HG03097 (cell line): ENCODE measurements at regions not wholly inside any gene's neighbourhood (a gene's known extent, or its start where the extent isn't known, plus 50 kb on each side); places are given as distances from the start of the nearest gene placed in this dataset.
"Not testable (repeated sequence)": the region's sequence is repeated elsewhere in the genome, so short reads cannot be mapped to it uniquely, and the experiment has no call there.

Source experiments
- ATAC-seq: cut with Tn5 transposase; IDR thresholded peaks from one replicate; pipeline ENCODE4 v1.9.1; 2021; ENCODE audit not compliant: unreplicated experiment, low FRiP score

DNA sequence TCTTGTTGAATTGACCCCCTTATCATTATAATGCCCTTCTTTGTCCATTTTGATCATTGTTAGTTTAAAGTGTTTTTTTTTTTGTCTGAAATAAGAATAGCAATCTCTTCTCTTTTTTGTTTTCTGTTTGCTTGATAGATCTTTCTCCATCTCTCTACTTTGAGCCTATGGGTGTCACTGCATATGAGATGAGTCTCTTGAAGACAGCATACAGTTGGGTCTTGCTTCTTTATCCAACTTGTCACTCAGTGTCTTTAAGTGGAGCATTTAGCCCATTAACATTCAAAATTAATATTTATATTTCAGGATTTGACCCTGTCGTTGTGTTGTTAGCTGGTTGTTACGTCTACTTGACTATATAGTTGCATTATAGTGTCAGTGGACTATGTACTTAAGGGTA, 135.4 kb downstream of the HMHB1 start:
- no peak for ATAC-seq

DNA sequence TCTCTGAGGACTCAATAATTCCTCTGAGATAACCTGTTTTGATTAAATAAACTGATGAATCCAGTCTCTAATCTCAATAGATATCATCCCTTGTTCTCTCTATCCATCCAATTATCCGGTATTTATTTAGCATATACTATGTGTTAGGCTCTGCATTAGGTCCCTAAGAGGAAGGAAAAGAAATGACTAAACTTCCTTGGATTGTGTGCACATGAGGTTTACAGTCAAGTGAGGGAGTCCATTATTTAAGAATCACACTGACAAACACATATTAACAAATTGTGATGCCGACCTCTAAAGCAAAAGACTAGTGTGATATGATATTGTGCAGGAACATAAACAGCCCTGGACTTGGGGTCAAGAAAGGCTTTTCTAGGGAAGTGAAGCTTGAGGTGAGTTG, 140.8 kb downstream of the HMHB1 start:
- ATAC-seq = no peak

DNA sequence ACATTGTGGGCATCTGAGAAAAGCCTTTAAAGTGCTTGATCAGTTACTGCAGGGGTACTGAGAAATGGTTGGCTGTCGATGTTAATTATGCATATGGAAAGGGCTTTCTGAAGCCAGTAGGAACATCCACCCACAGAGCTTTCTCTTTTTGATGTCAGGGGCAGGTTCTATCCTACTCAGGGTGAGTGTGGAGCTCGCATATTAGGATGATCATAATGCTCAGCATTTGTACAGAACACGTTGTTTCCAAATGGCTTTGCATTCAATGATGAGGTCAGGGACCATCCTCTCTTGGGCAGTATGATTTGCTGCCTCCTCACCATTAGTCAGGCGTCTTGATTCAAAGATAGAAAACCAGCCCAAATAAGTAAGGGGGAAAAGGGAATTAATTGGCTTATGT, 141.9 kb downstream of the HMHB1 start:
- ATAC-seq = no peak

DNA sequence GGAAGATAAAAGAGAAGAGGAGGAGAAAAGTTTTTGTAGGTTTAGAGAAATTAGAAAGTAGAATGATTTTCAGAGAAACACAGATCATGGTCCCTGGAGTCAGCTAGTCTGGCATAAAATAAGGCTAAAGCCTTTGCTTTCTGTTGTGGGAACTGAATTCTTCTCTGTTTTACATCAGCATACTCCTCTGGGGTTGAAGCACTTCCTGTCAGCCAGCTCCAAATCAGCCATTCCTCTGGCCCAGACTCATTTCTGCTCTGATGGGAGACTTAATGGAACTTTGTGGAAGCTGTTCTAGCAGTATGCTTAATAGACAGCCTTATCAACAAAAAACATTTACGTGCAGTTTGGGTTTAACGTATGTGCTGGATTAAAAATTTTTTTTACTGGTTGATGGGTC, 143.2 kb downstream of the HMHB1 start:
- ATAC-seq = no peak

DNA sequence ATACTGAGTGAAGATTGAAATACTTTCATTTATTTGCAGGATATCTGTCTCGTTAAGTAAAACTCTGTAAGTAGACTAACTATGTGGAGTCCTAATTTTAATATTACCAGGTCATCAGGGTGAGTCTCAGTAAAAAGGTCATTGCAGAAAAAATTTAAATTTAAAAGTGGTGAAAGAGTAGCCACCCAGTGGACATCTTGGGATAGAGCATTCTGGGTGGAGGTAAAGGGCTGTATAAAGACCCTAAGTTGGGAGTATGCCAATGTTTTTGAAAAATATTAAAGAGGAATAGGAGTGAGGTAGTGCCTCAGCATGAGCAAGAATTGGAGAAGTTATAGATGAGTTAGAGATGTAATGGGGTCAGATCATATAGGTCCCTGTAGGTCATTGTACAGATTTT, 145.5 kb downstream of the HMHB1 start:
- no peak for ATAC-seq

DNA sequence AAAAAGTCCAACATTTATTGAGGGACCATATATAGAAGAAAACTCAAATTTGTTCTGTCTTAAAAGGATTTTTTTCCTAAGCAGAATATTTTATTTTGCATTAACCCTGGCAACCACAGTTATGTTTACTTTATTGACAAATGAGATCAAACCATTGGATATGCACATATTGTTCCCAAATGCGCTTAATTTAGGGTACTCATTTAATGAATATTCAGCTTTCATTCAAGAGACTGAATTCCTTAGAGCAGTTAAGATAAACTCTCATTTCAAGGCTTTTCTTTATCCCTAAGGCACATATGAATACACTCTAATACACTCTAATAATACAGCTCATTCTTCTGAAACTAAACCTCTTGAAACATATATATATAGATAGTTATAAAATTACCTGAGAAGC, 150.2 kb downstream of the HMHB1 start:
- no peak for ATAC-seq

DNA sequence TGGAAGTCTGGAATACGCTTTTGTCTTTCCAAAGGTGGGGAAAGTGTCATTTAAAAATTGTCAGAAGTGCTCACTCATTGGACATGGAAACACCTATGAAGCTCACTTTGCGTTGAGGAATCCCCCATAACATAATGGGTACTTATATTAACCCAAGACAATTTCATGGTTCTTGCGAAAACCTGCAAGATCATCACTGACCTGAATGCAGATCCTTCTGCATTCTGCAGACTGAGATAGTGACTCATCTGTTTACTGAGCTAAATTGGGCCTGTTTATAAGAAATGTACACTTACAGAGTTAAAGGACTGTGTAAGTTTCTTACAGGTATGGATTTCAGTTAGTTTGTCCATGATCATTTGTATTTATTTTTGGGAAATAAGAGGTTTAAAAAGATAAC, 153.0 kb downstream of the HMHB1 start:
- ATAC-seq = no peak

DNA sequence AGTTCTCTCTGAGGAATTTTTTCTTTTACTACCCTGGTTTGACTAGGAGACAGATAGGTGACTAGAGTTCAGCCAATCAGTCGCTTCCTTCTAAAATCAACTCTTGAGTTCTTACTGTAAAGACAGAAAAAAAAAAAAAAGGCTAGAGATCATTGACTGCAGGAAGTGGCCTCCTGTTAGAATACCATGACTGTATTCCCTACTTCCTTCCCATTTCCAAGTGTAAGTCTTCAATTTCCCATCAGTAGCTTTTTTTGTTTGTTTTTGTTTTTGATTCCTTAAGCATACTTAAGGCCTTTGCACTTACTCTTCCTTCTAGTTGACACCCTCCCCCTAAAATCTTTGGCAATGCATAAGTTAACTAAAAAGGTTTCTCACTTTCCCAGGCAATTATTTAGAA, 154.3 kb downstream of the HMHB1 start:
- no peak for ATAC-seq

DNA sequence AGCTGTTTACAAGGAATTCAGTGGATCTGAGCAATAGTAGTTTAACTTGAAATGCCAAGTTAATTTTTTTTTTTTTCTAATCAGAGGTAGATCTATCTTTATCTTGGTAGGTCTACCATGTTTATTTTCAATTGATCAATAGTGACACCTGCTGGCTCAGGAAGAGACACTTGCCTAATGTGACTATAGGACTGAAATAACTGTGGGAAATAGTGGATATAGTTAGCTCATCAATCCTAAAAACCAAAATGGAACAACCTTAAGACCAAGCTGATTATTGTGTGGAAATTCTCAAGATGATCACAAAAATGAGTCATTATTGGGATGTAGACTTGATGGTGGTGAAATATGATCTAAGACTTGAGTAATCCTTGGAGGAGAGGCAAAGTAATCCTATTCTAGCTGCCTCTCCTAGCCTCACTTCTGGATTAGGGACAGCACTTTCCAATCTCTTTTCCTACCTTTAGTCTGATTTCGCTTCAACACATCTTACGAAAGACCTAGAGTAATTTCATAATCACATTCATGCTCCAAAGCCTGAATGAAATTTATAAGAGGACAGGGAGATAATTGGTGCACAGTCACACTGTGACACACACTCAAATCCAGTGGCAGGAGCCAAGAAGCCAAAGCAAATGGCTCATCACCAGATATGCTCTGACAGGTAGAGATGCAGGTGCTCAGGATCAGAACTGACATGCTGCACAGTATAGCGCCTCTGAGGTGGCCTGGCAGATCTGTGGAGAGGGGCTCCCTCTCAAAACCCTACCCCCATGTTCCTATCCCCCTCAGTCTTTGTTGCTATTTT, 156.3 kb downstream of the HMHB1 start:
- ATAC-seq = no peak

DNA sequence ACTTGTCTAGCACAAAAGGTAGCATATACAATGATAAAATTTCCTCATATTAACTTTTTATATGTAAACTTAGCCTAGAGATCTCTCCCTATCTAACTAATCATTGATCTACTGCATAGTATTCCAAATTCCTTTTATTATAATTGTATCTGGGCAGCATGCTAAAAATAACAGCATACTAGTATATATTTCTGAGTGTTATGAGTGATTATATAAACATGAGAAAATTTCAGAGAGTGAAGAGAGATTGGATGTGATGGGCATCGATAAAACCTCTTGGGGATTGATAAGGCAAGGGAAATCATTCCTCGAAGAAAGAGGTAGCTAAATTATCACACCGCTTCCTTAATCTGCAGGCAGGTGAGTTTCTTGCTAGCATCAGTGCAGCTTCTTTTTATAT, 158.2 kb downstream of the HMHB1 start:
- ATAC-seq = no peak

DNA sequence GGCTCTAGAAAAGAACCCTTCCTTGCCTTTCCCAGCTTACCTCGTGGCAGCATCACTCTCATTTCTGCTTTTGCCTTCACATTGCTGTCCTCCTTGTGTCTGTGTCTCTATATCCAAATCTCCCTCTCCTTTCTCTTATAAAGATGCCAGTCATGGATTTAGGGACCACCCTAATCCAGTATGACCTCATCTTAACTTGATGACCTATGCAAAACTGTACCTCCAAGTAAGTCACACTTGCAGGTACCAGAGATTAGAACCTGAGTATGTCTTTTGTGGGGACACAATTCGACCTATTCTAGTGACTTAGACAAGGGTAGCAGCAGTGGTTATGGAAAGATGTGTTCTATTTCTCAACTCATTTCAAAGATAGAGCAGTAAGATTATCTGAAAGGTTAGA, 160.1 kb downstream of the HMHB1 start:
- no peak for ATAC-seq

DNA sequence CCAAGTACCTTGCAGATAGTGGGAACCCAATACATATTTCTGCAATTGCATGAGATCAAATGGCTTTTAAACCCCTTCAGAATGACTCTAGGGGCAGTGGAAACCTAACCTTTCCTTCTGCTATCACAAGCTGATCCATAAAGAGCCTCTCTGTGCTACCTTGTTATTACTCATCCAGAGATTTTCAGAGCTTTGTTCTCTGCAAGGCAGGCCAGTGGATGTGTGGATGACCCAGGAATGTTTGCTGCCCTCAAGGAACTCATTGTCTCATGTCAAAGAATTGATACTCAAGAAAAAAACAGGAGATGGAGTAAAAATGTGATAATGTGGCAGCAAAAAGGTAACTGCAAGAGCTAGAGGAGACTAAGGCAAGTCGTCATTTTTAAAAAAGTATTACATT, 164.1 kb downstream of the HMHB1 start:
- ATAC-seq = no peak

DNA sequence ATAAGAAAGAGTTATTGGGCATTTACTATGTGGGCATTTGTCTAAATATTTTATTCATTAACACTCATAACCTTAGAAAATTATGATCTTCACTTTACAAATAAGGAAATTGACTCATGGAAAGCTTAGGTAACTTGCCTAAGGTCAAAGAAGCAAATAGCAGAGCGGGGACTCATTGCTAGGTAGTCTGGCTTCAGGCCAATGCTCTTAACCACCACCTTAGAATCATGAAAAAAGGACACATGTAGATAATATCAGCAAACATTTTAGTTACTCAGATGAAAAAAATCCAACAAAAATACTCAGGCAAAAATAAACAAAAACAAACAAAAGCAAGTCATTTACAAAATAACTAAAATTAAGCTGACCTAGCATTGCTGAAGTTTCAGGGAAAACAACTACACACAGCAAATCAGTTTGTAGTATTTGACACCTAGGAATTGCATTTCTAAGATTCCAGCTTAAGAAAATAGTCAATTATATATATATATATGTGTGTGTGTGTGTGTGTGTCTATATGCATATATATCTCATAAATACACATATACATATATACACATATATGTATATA, 166.0 kb downstream of the HMHB1 start:
- ATAC-seq = no peak

DNA sequence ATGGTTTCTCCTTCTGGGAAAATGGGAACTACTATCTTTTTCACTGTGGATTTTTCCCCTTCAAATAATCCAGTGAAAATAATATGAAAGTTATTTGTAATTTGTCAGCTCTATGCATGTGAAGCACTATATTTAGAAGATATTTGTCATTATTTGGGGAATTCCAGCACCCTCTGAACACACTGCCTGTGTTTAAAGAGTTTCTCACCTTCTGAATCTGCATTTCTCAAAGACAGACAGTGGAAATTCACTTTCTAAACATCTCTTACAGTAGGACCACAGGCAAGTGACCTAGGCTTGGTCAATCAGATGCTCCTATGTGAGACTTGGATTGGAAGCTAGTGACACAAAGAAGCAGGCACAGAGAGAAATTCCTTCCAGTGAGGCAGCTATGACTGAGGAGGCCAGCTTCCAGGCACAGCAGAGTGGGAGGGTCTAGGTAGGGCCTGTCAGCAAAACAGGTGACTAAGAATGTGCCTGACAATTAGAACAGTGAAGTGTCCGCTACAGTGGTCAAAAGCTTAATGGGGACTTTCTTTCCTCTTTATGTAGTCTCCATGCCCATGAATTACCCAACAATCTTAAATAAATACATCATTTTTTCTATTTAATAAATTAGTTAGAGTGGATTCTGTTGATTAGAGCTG, 167.2 kb downstream of the HMHB1 start:
- no peak for ATAC-seq

DNA sequence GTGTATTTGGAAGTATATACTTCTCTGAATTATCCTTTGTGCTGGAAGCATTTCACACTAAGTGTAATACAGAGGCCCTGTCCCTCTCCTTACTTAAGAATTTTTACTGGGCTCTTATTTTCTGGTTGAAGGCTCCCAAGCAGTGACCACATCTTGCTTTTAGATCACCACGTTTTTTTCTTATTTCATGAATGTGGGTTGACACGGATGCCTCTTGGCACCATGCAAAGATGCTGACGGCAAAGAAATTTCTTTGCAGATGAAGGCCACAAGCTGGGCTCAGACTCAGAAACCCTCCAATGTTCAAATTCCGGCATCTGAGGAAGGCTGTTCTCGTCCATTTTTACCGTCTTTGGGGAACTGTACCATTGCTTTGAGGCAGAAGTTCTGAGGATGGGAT, 168.5 kb downstream of the HMHB1 start:
- no peak for ATAC-seq

DNA sequence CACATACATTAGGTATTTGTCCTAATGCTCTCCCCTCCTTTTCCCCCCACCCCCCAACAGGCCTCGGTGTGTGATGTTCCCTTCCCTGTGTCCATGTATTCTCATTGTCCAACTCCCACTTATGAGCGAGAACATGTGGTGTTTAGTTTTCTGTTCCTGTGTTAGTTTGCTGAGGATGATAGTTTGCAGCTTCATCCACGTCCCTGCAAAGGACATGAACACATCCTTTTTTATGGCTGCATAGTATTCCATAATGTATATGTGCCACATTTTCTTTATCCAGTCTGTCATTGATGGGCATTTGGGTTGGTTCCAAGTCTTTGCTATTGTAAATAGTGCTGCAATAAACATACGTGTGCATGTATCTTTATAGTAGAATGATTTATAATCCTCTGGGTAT, 171.0 kb downstream of the HMHB1 start:
- not testable (repeated sequence) for ATAC-seq

DNA sequence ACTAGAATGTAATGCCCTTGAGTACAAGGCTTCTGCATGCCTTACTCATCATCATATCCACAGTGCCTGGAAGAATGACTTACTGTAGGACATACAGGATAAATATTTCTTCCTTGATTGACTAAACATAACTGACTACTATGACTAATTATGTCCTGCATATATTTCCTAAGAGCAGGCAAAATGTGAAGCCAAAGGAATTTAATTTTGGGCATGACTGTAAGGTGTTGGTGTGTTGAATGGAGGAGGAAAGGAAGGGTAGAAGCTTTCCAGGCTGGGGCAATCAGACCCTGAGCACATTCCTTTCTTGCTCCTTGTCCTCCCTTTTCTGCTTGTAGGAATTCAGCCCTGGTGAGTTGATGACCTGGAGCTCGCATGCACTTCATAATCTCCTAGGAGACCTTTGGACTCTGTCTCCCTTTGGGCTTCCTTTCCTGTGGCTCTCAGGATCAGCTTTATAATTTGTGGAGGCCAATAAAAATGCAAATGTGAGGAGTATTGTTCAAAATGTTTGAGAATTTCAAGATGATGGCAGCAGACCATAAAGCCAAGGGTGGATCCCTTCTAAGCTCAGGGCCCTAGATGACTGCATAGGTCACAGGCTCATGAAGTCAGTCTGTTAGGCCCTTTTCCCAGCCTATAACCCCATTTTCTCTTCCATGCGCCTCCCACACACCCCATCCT, 174.0 kb downstream of the HMHB1 start:
- no peak for ATAC-seq

DNA sequence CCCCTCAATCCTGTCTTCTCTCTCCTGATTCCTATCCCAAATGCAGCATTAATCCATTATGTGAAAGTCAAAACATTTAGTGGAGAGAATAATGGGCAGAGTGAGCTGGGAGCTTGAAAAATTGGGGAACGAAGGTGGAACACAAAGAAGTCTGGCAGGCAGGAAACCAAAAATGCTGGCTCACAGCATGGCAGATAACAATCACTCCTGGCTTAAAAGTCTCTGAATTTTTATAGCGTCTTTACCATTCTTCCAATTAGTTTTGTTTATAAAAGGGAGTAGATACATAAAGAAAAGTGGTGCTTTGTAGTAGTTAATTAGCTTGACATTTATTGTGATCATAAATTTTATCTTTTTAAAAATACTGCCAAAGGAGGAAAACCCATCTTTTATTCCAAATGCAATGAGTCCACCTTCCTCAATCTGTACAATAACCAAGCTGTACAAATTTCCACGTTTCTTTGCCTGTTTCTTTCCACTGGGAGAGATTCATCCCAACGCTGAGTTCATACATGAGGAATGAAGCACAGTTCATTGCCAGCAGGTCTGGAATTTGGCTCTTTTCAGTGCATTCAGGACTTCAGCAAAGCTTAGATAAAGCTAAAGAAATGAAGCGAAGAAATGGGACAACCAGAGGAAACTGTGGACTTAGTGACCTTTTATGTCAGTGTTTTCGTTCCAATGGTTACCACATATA, 174.7 kb downstream of the HMHB1 start:
- no peak for ATAC-seq

DNA sequence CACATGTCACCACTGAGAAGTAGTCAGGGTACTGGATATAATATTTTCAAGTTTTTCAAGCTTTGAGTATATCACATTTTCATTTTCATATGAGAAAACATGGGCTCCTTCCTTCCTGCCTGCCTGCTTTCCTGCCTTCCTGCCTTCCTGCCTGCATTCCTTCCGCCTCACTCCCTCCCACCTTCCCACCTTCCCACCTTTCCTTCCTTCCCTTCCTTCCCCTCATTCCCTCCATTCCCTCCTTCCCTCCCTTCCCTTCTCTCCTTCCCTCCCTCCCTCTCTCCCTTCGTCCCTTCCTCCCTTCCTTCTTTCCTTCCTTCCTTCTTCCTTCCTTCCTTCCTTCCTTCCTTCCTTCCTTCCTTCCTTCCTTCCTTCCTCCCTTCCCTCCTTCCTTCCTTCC, 175.3 kb downstream of the HMHB1 start:
- no peak for ATAC-seq

DNA sequence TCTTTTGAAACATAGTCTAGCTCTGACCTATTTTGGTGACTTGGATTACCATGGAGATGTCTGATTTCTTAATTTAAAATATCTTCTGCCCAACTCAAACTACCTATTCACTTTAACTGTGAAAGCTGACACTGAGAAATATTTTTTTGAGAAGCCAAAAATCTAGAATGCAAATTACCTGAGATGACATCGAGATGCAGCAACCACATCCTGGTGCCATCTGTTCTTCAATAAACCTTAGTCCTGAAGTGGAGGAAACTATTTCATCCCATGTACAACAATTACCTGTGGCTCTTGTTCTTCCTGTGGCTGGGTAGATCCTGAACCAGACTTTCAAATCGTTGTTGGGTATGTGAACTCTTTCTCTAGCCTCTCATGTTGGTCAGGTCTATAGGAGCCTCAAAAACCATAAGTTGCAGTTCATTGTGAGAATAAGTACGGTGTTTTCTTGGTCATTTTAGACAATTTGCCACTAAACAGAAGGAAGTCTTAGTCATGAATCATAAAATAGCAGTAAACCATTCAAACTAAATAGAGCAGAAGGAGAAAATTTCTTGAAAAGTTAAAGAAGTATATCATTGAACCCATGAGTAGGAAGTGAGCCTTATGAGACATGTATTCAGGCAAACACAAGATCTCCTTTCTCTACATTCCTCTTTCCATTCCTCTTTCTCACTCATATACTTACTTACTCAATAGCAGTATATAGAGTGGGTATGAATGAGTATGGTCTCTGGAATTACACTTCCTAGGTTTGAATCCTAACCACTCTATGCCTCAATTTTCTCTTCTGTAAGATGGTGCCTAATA, 176.0 kb downstream of the HMHB1 start:
- no peak for ATAC-seq
